GM23248 (cell line): ENCODE measurements at regions not wholly inside any gene's neighbourhood (a gene's known extent, or its start where the extent isn't known, plus 50 kb on each side); places are given as distances from the start of the nearest gene placed in this dataset.

Experiments
- DNase-seq: peaks from one replicate; pipeline ENCODE4 v3.0.0-alpha.2; 2015
- H2AFZ ChIP-seq: fragments of 200-600 bp; sonication (generic); 2 replicates; pipeline ENCODE4 v1.6.1; 2016; ENCODE audit warnings: antibody characterized with exemption
- H3F3A ChIP-seq: fragments of 200-600 bp; sonication (generic); 2 replicates; pipeline ENCODE4 v1.6.1; 2016; ENCODE audit warnings: mild to moderate bottlenecking, antibody characterized with exemption, mixed run types; ENCODE audit not compliant: insufficient read depth
- H3K27ac ChIP-seq: fragments of 200-600 bp; sonication (generic); 2 replicates; pipeline ENCODE4 v1.5.1; 2016; ENCODE audit warnings: mild to moderate bottlenecking
- H3K27me3 ChIP-seq: fragments of 200-600 bp; sonication (generic); replicated peaks from 2 replicates; pipeline ENCODE4 v1.6.1; 2016; ENCODE audit warnings: mild to moderate bottlenecking; ENCODE audit not compliant: insufficient read depth
- H3K36me3 ChIP-seq: fragments of 200-600 bp; sonication (generic); 2 replicates; pipeline ENCODE4 v1.6.1; 2016; ENCODE audit warnings: low read depth, mild to moderate bottlenecking
- H3K4me1 ChIP-seq: fragments of 200-600 bp; sonication (generic); 2 replicates; pipeline ENCODE4 v1.6.1; 2016; ENCODE audit warnings: mild to moderate bottlenecking; ENCODE audit not compliant: insufficient read depth
- H3K4me2 ChIP-seq: fragments of 200-600 bp; sonication (generic); one replicate; pipeline ENCODE4 v1.6.1; 2016; ENCODE audit warnings: mild to moderate bottlenecking; ENCODE audit not compliant: unreplicated experiment
- H3K4me3 ChIP-seq: fragments of 200-600 bp; sonication (generic); 2 replicates; pipeline ENCODE4 v1.5.1; 2016; ENCODE audit warnings: mild to moderate bottlenecking
- H3K79me2 ChIP-seq: fragments of 200-600 bp; sonication (generic); 2 replicates; pipeline ENCODE4 v1.6.1; 2016; ENCODE audit warnings: mild to moderate bottlenecking; ENCODE audit not compliant: insufficient read depth
- H3K9ac ChIP-seq: fragments of 200-600 bp; sonication (generic); 2 replicates; pipeline ENCODE4 v1.6.1; 2016; ENCODE audit warnings: mild to moderate bottlenecking
- H3K9me2 ChIP-seq: fragments of 200-600 bp; sonication (generic); 2 replicates; pipeline ENCODE4 v1.6.1; 2016; ENCODE audit warnings: mixed run types, mild to moderate bottlenecking, moderate library complexity; ENCODE audit not compliant: insufficient read depth
- H3K9me3 ChIP-seq: fragments of 200-600 bp; sonication (generic); one replicate; pipeline ENCODE4 v1.6.1; 2017; ENCODE audit warnings: low read depth
- H4K20me1 ChIP-seq: fragments of 200-600 bp; sonication (generic); 2 replicates; pipeline ENCODE4 v1.6.0; 2016; ENCODE audit not compliant: insufficient read depth
- EZH2 ChIP-seq: fragments of 200-600 bp; sonication (generic); IDR thresholded peaks from 2 replicates; pipeline ENCODE4 v1.6.1; 2018; ENCODE audit warnings: antibody characterized with exemption, mild to moderate bottlenecking; ENCODE audit not compliant: insufficient read depth, poor library complexity, severe bottlenecking
- EZH2phosphoT487 ChIP-seq: fragments of 200-600 bp; sonication (generic); IDR thresholded peaks from 2 replicates; pipeline ENCODE4 v1.6.1; 2018; ENCODE audit warnings: antibody characterized with exemption, moderate library complexity, mild to moderate bottlenecking, low read depth; ENCODE audit not compliant: insufficient read depth
- WGBS, 2 experiments: methylation state at CpG; one replicate each; pipeline ENCODE4 v1.1.6; 2015 to 2017; ENCODE audit warnings: low lambda C conversion rate in 2 of 2, low coverage in 1 of 2; ENCODE audit errors: missing lambda C conversion rate in 2 of 2; 5-methylcytosine and 5-hydroxymethylcytosine counted together
- in situ Hi-C: fragments of 300-500 bp; cut with MboI; formaldehyde crosslinking; loops from 2 replicates; pipeline ENCODE4 v1.15.0; 2020

DNA sequence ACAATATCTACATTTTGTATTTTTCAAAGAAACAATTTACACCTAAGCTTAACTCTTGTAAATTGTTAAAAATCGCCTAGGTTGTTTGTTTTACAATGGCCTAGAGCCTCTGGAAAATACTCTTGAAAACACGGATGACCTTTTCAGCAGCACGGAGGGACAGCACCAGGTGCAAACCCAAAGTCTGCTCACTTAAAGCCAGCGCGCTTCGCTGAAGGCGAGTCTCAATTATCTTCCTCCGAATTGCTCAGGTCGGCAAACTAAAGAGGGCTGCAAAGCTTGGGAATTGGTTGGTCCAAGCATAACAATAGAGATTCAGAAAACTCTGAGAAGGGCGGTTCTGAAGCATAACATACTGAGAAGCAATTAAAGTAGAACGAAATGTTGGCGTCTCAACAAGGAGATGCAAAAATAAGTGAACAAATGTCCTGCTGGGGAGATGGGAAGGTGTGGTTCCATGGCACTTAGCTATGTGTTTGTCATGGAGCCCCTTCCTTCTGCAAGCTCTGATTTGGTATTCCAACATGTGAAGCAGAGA is 139.9 kb upstream of the PITRM1 start:
- Histone ChIP-seq H3K9me2 (no peaks in the 10 kb centered on the region), H3K27me3 (peaks cover 10% of the 10 kb centered on the region), H3K4me2 (no peak overlapping the region), H3K4me3 (no peak overlapping the region), H4K20me1 (no peaks in the 10 kb centered on the region), H3K79me2 (no peaks in the 10 kb centered on the region), H2AFZ (no peak overlapping the region), H3K36me3 (no peaks in the 10 kb centered on the region), H3K4me1 (no peaks in the 10 kb centered on the region), H3K9ac (no peak overlapping the region), H3F3A (no peaks in the 10 kb centered on the region), H3K9me3 (no peaks in the 10 kb centered on the region), H3K27ac (no peak overlapping the region)
- DNase-seq = no peak
- in situ Hi-C loops = no loop called here
- TF ChIP-seq EZH2phosphoT487 (no peak), EZH2 (no peak)
- WGBS, 2 experiments = 71 to 74% methylated on average over 12 of the region's 12 CpGs

- H3K27ac ChIP-seq = no peak overlapping the region
- no peak overlapping the region for H3K4me2 ChIP-seq
- no peak overlapping the region for H2AFZ ChIP-seq
- no peak overlapping the region for H3K4me3 ChIP-seq
- H3K36me3 ChIP-seq = no peaks in the 10 kb centered on the region
- no peaks in the 10 kb centered on the region for H3K79me2 ChIP-seq
- no peaks in the 10 kb centered on the region for H3F3A ChIP-seq
- H3K9me3 ChIP-seq = no peaks in the 10 kb centered on the region
- 69 to 76% methylated on average over 7 to 8 of the region's 8 CpGs for WGBS, 2 experiments
- in situ Hi-C loops = no loop called here
- H3K9ac ChIP-seq = no peak overlapping the region
- H4K20me1 ChIP-seq = no peaks in the 10 kb centered on the region
- DNase-seq = no peak
- H3K9me2 ChIP-seq = no peaks in the 10 kb centered on the region
- TF ChIP-seq EZH2phosphoT487 (no peak), EZH2 (no peak)
- no peaks in the 10 kb centered on the region for H3K4me1 ChIP-seq
- peaks cover 31% of the 10 kb centered on the region for H3K27me3 ChIP-seq
Measured at GRCh38 chr10:3310016-3310784, 137.6 kb upstream of the PITRM1 start.

GRCh38 chr10:3306050-3306449 is 133.5 kb upstream of the PITRM1 start:
- Histone ChIP-seq H3K4me1 (no peaks in the 10 kb centered on the region), H4K20me1 (no peaks in the 10 kb centered on the region), H3K9me3 (no peaks in the 10 kb centered on the region), H3K4me3 (no peak overlapping the region), H2AFZ (no peak overlapping the region), H3K36me3 (no peaks in the 10 kb centered on the region), H3F3A (no peaks in the 10 kb centered on the region), H3K79me2 (no peaks in the 10 kb centered on the region), H3K27ac (no peak overlapping the region), H3K9me2 (no peaks in the 10 kb centered on the region), H3K4me2 (no peak overlapping the region), H3K27me3 (peaks cover 50% of the 10 kb centered on the region), H3K9ac (no peak overlapping the region)
- 75 to 77% methylated on average over 2 of the region's 2 CpGs for WGBS, 2 experiments
- DNase-seq = no peak
- TF ChIP-seq EZH2 (no peak), EZH2phosphoT487 (no peak)
- in situ Hi-C loops = no loop called here

GRCh38 chr10:3295582-3296151 is 123.1 kb upstream of the PITRM1 start:
- in situ Hi-C loops = no loop called here
- WGBS, 2 experiments = 80 to 83% methylated on average over 14 of the region's 14 CpGs
- Histone ChIP-seq H3K4me2 (no peak overlapping the region), H2AFZ (no peak overlapping the region), H3F3A (peaks cover 23% of the 10 kb centered on the region), H3K4me1 (peaks cover 26% of the 10 kb centered on the region), H3K9ac (no peak overlapping the region), H3K4me3 (no peak overlapping the region), H3K27me3 (0 out of 2 replicates have a peak, but pooled peaks cover 2% of the 10 kb centered on the region), H3K9me3 (no peaks in the 10 kb centered on the region), H3K79me2 (no peaks in the 10 kb centered on the region), H3K36me3 (no peaks in the 10 kb centered on the region), H4K20me1 (no peaks in the 10 kb centered on the region), H3K9me2 (no peaks in the 10 kb centered on the region), H3K27ac (no peak overlapping the region)
- DNase-seq = no peak
- TF ChIP-seq EZH2phosphoT487 (no peak), EZH2 (no peak)
